Tibial nerve (tissue), 4 donors: ENCODE measurements at regions not wholly inside any gene's neighbourhood (a gene's known extent, or its start where the extent isn't known, plus 50 kb on each side); places are given as distances from the start of the nearest gene placed in this dataset.
"Not testable (repeated sequence)": the region's sequence is repeated elsewhere in the genome, so short reads cannot be mapped to it uniquely, and the experiment has no call there.

Experiments used
- DNase-seq, 2 donors: peaks; one replicate each; pipeline ENCODE4 v3.0.0-alpha.2; 2019; ENCODE audit warnings: low spot score in 2 of 2
- H3K27ac ChIP-seq, 4 donors: fragments of 200-600 bp; sonication (generic) in 3 of 4; one replicate each; pipeline ENCODE4 v1.5.1; 2017 to 2019; ENCODE audit warnings: mild to moderate bottlenecking in 1 of 4
- H3K27me3 ChIP-seq, 2 donors: fragments of 200-600 bp; sonication (generic) in 1 of 2; one replicate each; pipeline versions ENCODE4 v1.5.1 to v1.6.0; 2017 to 2019
- H3K36me3 ChIP-seq, 3 donors: fragments of 200-600 bp; sonication (generic); one replicate each; pipeline ENCODE4 v1.5.1; 2018 to 2019
- H3K4me1 ChIP-seq, 4 donors: fragments of 200-600 bp; sonication (generic) in 3 of 4; one replicate each; pipeline ENCODE4 v1.5.1; 2017 to 2019
- H3K4me3 ChIP-seq, 4 donors: fragments of 200-600 bp; sonication (generic) in 3 of 4; one replicate each; pipeline ENCODE4 v1.5.1; 2017 to 2019; ENCODE audit warnings: mild to moderate bottlenecking in 1 of 4, moderate library complexity in 1 of 4
- H3K9me3 ChIP-seq, 4 donors: fragments of 200-600 bp; sonication (generic) in 3 of 4; one replicate each; pipeline ENCODE4 v1.5.1; 2017 to 2019
- EP300 ChIP-seq, 2 donors: sonication (generic); formaldehyde crosslinking; IDR thresholded peaks; one replicate each; pipeline ENCODE4 v1.6.1; 2017; ENCODE audit warnings: antibody characterized with exemption in 2 of 2, mild to moderate bottlenecking in 1 of 2
- POLR2A ChIP-seq, 2 donors: fragments of 450-650 bp; IDR thresholded peaks; one replicate each; pipeline ENCODE4 v1.6.1; 2017; ENCODE audit warnings: antibody characterized with exemption in 2 of 2, mild to moderate bottlenecking in 2 of 2, moderate library complexity in 2 of 2
- WGBS, 2 donors: methylation state at CpG; one replicate each; pipeline ENCODE4 v1.1.5; 2018; 5-methylcytosine and 5-hydroxymethylcytosine counted together
- TF ChIP-seq, protein P1 (sequence below), 5 experiments: fragments of 200-600 bp in 3 of 5; fragments of 450-650 bp in 2 of 5; sonication (generic) in 3 of 5; IDR thresholded peaks; one replicate each; pipeline ENCODE4 v1.5.1; 2016 to 2019; ENCODE audit warnings: antibody characterized with exemption in 5 of 5, mild to moderate bottlenecking in 3 of 5, moderate library complexity in 2 of 5

DNA sequence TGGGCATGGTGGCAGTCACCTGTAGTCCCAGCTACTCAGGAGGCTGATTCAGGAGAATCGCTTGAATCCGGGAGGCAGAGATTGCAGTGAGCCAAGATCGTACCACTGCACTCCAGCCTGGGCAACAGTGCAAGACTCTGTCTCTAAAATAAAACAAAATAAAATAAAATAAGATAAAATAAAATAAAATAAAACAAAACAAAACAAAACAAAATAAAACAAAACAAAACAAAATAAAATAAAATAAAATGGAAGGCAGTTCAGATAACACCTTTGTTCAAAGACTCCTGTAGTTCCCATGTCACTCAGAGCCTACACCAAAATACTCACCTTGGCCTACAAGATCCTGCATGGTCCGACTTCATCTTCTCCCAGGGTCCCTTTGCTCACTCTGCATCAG, 61.3 kb downstream of the SYF2 start:
- not testable (repeated sequence) for H3K27me3 ChIP-seq, DNase-seq, H3K27ac ChIP-seq, H3K36me3 ChIP-seq, H3K9me3 ChIP-seq, H3K4me3 ChIP-seq
- H3K4me1 ChIP-seq: peaks cover 0 to 11% (median 0%) of the 10 kb centered on the region in 4 donors
- 91 to 97% methylated on average over 4 of the region's 4 CpGs for WGBS, 2 donors

DNA sequence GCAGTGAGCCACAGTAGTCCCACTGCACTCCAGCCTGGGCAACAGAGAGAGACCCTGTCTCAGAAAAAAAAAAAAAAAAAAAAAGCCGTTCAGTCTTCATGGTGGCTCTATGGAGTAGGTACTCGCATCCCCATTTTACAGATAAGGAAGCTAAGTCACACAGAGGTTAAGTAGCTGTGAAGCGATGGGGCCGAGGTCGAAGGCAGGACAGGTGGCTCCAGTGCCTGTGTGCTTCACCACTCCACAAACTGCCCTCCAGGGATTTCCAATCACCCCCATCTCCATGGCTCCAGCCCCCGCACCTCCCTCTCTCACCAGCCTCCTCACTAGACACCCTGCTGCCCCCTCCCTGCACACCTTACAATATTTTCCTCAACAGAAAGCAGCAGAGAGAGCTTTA, 61.9 kb downstream of the SYF2 start:
- 92 to 97% methylated on average over 6 of the region's 6 CpGs for WGBS, 2 donors
- no peaks in the 10 kb centered on the region for H3K36me3 ChIP-seq
- H3K9me3 ChIP-seq: no peaks in the 10 kb centered on the region
- no peak overlapping the region for H3K4me3 ChIP-seq
- no peak for DNase-seq
- H3K27me3 ChIP-seq: no peaks in the 10 kb centered on the region
- no peak overlapping the region for H3K27ac ChIP-seq
- TF ChIP-seq EP300 (IDR thresholded peaks at IDR 0.05) (no peak), POLR2A (IDR thresholded peaks at IDR 0.05) (no peak)
- TF ChIP-seq, protein P1, sequence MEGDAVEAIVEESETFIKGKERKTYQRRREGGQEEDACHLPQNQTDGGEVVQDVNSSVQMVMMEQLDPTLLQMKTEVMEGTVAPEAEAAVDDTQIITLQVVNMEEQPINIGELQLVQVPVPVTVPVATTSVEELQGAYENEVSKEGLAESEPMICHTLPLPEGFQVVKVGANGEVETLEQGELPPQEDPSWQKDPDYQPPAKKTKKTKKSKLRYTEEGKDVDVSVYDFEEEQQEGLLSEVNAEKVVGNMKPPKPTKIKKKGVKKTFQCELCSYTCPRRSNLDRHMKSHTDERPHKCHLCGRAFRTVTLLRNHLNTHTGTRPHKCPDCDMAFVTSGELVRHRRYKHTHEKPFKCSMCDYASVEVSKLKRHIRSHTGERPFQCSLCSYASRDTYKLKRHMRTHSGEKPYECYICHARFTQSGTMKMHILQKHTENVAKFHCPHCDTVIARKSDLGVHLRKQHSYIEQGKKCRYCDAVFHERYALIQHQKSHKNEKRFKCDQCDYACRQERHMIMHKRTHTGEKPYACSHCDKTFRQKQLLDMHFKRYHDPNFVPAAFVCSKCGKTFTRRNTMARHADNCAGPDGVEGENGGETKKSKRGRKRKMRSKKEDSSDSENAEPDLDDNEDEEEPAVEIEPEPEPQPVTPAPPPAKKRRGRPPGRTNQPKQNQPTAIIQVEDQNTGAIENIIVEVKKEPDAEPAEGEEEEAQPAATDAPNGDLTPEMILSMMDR (IDR thresholded peaks at IDR 0.05): no peak
- peaks cover 0 to 11% (median 0%) of the 10 kb centered on the region in 4 donors for H3K4me1 ChIP-seq

DNA sequence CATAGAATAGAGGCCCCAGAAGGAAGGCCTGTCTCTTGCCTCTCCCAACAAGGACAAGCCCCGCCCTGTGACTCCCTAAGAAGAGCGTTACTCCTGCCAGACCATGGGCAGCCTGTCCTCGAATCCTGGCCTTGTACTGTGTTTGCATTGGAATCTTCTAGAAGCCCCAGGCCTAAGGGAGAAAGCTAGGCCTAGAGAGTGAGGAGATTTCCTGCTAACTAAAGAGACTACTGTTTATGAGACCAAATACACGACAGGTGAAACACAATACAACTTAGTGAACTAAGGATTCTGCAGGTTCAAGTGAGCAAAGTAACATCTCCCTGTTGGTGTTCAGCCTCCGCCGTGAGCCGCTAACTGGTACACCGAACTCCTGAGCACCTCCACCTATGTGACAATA, 62.7 kb downstream of the SYF2 start:
- Histone ChIP-seq H3K36me3 (no peaks in the 10 kb centered on the region), H3K4me1 (peaks cover 0 to 11% (median 0%) of the 10 kb centered on the region in 4 donors), H3K4me3 (no peak overlapping the region), H3K27ac (no peak overlapping the region), H3K27me3 (no peaks in the 10 kb centered on the region), H3K9me3 (no peaks in the 10 kb centered on the region)
- TF ChIP-seq, protein P1 (IDR thresholded peaks at IDR 0.05): no peak
- TF ChIP-seq POLR2A (IDR thresholded peaks at IDR 0.05) (no peak), EP300 (IDR thresholded peaks at IDR 0.05) (no peak)
- WGBS, 2 donors: 89 to 92% methylated on average over 8 of the region's 8 CpGs
- DNase-seq: no peak

DNA sequence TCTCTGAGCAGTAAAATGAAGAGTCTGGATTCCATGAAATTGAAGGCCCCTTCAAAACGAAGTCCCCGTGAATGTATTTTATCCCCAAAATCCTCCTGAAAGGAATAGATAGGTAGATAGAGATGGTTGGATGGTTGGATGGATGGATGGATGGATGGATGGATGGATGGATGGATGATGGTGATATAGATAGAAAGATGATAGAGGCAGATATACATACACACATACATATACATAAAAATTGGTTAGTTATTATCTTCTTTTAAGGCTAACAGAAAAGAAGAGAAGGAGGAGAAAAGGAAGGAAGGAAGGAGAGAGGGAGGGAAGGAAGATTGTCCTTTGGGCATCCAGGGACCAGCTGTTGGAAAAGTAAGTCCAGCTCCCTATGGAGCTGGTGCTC, 63.1 kb downstream of the SYF2 start:
- H3K27me3 ChIP-seq: no peaks in the 10 kb centered on the region
- no peak for DNase-seq

DNA sequence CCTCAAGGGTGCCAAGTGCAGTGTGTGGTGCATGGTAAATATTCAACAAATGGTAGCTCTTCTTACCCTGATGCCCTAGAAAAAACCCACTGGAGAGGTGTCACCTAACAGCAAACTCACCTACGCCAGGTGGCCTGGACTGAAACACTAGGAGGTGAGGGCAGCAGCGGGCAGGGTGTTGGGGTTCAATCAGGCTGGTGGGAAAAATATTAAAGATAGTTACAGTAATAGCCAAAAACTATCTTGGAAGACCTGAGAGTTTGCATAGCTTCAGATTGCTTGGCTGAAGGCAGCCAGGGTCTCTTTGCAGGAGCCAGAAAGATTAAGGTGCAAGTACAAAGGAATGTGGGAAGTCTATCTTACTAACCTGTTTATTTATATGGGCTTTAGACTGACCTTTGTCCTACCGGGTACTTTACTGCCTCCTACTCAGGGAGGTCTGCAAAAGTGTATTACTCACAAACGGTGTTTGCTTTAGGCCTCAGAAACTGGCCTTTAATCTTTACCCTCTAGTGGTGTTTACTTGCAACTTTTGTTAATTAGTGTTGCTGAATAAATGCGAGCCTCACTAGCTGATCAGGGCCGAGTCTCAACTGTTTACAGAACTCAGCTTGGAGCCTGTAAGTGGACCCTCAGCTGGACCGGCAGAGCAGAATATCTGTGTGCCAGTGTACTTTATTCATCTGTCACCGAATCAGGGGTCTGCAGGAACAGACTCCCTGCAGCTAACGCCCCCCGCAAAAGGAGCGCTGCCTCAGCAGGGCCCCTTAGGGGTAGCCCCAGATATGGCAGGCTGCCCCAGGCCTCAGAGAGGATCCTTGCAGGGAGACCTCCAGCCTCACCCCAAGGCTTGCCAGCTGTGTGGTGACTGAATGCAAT, 63.9 kb downstream of the SYF2 start:
- no peaks in the 10 kb centered on the region for H3K36me3 ChIP-seq
- H3K4me3 ChIP-seq: no peak overlapping the region
- H3K9me3 ChIP-seq: no peaks in the 10 kb centered on the region
- peaks cover 0 to 11% (median 0%) of the 10 kb centered on the region in 4 donors for H3K4me1 ChIP-seq
- TF ChIP-seq EP300 (IDR thresholded peaks at IDR 0.05) (no peak), POLR2A (IDR thresholded peaks at IDR 0.05) (no peak)
- TF ChIP-seq, protein P1 (IDR thresholded peaks at IDR 0.05): no peak
- 51 to 59% methylated on average over 11 of the region's 11 CpGs for WGBS, 2 donors
- DNase-seq: no peak
- H3K27me3 ChIP-seq: no peaks in the 10 kb centered on the region
- no peak overlapping the region for H3K27ac ChIP-seq

More for the DNA sequence above, 63.1 kb downstream of the SYF2 start:
- no peak overlapping the region for H3K4me3 ChIP-seq
- H3K9me3 ChIP-seq: no peaks in the 10 kb centered on the region
- TF ChIP-seq, protein P1 (IDR thresholded peaks at IDR 0.05): no peak
- no peak for TF ChIP-seq EP300 (IDR thresholded peaks at IDR 0.05)
- TF ChIP-seq POLR2A (IDR thresholded peaks at IDR 0.05): no peak
- H3K27ac ChIP-seq: no peak overlapping the region
- 88 to 98% methylated on average over 2 of the region's 2 CpGs for WGBS, 2 donors
- H3K36me3 ChIP-seq: no peaks in the 10 kb centered on the region
- peaks cover 0 to 11% (median 0%) of the 10 kb centered on the region in 4 donors for H3K4me1 ChIP-seq
